Esophagus squamous epithelium (tissue), 4 donors: ENCODE measurements at regions not wholly inside any gene's neighbourhood (a gene's known extent, or its start where the extent isn't known, plus 50 kb on each side); places are given as distances from the start of the nearest gene placed in this dataset.

Experiments
- CTCF ChIP-seq, 6 experiments: fragments of 450-650 bp in 4 of 6; fragments of 200-600 bp in 2 of 6; sonication (generic) in 2 of 6; IDR thresholded peaks; one replicate each; pipeline ENCODE4 v1.5.1; 2016 to 2019; ENCODE audit warnings: antibody characterized with exemption in 6 of 6, mild to moderate bottlenecking in 4 of 6, moderate library complexity in 4 of 6
- POLR2A ChIP-seq, 4 donors: fragments of 450-650 bp; IDR thresholded peaks; one replicate each; pipeline ENCODE4 v1.6.1; 2017; ENCODE audit warnings: antibody characterized with exemption in 4 of 4, mild to moderate bottlenecking in 4 of 4, moderate library complexity in 3 of 4

- TF ChIP-seq CTCF (IDR thresholded peaks at IDR 0.05): no peak
- TF ChIP-seq POLR2A (IDR thresholded peaks at IDR 0.05): no peak
These were observed 460.3 kb downstream of the QKI start for GRCh38 chr6:163874784-163875183.
